Erythroblast (primary cell): ENCODE measurements at regions not wholly inside any gene's neighbourhood (a gene's known extent, or its start where the extent isn't known, plus 50 kb on each side); places are given as distances from the start of the nearest gene placed in this dataset.

Source experiments
- GATA1 ChIP-seq: IDR thresholded peaks from 2 replicates; pipeline ENCODE4 v1.6.1; 2011; ENCODE audit warnings: low read depth, mild to moderate bottlenecking, control low read depth, low read length, moderate library complexity
- POLR2A ChIP-seq: IDR thresholded peaks from 2 replicates; pipeline ENCODE4 v1.6.1; 2011; ENCODE audit warnings: mild to moderate bottlenecking, low read length

- TF ChIP-seq POLR2A = no peak
- TF ChIP-seq GATA1 = no peak
Measured at GRCh38 chr12:90298289-90298948, 589.8 kb upstream of the ATP2B1 start.
